Superior temporal gyrus (tissue), 1 donor: ENCODE measurements at regions not wholly inside any gene's neighbourhood (a gene's known extent, or its start where the extent isn't known, plus 50 kb on each side); places are given as distances from the start of the nearest gene placed in this dataset.
"Not testable (repeated sequence)": the region's sequence is repeated elsewhere in the genome, so short reads cannot be mapped to it uniquely, and the experiment has no call there.

Source experiments
- DNase-seq: peaks from one replicate; pipeline ENCODE4 v3.0.0-alpha.2; 2016; ENCODE audit errors: extremely low spot score

DNA sequence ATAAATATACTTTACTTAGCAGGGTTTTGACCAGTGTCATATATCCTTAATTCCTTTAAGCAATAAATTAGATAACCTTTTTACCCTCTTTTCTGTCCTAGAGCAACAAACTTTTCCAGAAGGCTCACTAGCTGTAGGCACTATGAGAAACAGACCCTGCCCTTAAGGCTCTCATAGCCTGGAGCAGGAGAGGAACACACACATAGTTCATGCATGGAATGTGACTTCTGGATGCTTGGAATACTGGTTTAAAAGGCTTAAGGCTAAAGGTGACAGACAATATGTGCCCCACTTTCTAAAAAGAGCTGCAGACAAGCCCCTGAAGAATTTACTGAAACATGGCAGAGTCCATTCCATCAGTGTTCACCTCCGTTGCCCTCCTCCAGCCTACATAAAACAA, 237.2 kb downstream of the TTC8 start:
- no peak for DNase-seq

DNA sequence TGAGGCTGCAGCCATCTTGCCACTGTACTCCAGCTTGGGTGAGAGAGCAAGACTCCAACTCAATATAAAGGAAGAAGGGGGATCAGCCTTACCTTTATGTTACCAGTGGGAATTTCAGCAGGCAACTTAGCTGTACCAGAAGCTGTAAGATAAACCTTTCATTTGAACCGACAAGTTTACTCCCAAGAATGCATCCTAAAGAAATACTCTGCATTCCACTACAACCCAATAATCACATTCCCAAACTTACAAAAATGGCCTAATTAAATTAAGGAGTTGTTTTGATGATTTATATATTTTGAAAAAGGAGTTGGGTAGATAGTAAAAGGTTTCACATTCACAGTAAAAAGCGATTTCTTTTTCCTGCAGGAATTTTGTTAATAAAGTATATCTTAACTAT, 241.4 kb downstream of the TTC8 start:
- DNase-seq, result no peak

DNA sequence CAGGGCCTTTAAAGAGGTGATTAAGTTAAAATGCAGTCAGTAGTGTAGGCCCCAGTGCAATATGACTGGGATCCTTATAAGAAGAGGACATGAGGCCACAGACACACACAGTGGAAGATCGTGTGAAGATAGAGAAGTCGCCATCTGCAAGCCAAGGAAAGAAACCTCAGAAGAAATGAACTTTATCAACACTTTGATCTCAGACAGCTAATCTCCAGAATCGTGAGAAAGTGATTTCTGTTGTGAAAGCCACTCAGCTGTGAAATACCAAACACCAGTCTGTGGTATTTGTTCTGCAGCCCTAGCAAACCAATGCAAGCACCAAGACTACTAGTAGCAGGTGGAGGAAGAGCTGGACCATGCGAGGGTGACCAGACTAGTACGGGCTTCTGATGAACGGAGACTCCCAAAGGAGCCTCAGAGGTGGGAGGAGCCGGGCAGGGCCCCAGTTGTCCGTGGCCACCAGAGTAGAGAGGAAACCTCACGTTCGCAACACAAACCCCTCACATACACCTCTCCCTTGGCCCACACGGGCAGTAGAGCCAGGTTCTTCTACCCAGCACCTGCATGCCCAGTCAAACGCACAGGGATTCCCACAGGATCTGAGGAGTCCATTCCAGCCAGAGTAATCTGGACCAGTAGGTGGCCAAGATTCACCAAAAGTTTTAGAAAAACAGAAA, 243.0 kb downstream of the TTC8 start:
- DNase-seq, result no peak

DNA sequence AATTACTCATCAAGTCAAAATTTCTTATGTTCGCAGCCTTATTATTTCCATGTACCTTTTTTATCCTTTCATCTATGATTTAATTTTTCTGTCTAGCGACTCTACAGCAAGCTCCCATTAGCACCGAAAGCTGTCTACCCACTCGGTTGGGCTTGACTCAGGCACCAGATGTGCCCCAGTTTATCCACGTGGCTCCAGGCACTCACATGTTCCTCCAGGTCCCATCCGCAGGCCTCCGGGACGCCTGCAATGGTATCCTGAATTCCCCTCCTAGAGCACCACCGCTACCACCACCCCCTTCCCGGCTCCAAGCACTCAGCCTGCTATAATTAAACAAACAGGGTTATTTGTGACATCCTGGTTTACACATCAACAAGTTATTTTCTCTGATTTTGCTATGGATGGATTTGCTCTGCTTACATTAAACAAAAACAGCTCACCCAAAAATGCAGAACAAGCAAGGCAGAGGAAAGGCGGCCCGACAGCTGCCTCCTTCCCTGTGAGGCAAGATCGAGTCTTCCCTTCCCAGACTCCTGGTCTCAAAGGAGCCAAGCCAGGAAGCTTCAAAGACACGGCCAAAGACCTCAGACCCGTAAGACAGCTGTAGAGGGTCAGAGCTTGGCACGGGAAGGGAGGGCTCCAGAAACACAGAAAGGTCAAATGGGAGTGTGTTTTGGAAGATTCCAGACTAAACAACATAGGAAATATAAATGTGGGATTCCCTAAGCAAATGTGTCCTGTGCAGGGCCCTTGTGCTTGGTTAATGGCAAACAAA, 253.8 kb downstream of the TTC8 start:
- DNase-seq, result peak; percentile 49

DNA sequence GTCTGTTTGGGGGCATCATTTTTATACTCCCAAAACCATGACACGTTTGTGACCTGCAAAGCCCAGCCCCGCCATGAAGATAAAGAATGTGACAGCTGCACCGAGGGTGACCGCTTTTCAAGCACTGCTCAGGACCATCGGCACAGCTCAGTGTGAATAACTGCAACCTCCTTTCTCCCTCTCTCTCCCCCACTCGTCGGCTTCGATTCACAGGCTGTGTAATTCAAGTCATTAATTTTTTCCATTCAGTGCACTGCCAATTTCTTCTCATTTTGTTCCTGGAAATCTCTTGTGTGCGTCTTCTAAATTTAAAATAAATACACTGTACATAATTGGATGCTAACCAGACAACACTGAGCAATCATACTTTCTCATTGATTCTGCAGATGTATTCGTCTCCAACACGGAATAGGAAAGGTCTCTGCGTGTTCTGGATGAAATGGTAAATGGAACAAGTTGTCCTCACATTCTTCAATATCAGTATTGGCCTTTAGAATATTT, 260.8 kb downstream of the TTC8 start:
- peak; percentile 15 for DNase-seq

DNA sequence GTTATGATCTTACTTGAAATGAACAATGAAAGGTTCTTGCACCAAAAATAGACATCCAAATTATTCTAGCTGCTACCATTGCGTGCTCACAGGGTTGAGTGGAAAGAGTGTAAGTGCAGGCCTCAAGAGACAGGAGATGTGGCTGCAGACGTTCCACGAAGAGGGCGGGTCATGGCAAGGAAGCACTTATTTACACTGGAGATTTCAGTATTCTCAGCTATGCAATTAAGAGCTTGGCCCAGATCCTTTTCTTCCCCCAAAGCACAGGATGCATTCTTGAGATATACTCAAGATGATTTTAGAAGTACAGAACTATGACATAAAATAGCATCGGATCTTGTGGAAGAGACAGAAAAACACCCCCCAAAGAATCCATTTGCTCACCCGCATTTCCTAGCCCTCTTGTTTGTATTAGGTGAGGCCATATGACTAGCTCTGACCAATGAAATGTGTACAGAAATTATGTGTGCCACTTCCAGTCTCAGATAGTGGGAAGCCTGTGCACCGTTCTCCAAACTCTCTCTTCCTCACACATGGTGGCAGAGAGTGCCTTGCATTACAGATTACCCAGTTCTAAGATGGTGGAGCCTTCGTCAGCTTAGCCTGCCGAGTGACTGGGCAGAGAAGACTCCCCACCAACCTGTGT, 261.4 kb downstream of the TTC8 start:
- no peak for DNase-seq

DNA sequence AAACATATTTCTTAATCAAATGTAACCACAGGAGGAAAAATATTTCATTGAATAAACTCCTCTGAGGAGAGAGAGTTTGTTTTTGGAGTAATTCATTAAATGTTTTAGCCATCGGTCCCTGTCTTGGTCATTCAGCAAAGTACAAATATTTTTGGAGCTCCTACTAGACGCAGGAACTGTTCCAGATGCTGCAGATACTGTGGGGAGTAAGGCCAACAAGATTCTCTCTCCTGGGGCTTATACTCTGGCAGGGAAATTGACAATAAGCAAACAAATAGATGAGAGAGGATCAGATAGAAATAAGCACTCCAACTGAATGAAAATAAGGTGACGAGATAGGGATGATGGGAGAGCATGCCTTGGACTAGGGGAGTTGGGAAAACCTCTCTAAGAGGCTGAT, 264.1 kb downstream of the TTC8 start:
- no peak for DNase-seq

DNA sequence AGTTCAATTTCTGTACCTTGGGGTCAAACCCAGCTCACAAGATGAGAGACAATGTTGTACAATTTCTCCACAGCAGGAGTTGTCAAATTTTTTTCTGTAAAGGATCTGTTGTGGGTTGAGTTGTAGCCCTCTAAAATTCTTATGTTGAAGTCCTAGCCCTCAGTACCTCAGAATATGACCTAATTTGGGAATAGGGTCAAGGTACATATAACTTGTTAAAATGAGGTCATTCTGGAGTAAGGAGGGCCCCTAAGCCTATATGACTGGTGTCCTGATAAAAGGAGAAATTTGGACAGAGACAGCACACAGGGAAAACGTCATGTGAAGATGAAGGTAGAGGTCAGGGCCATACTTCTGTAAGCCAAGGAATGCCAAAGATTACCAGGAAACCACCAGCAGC, 264.9 kb downstream of the TTC8 start:
- DNase-seq, result no peak

DNA sequence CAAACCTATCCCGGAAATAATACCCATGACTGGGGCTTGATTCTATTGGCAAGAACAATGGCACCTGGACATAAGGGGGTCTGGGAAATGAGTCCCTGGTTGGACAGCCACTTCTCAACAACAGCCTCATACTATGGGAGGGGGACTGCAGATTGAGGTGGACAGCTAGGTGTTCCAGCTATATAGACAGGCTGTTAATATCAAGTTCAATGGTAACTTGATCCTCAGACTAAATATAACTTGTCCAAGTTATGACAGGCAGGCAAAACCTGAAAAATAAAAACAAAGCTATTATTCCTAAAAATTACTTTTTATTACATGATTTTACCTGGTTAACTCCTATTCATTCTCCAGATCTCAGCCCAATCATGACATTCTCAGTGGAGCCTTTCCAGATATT, 267.3 kb downstream of the TTC8 start:
- DNase-seq, result no peak

DNA sequence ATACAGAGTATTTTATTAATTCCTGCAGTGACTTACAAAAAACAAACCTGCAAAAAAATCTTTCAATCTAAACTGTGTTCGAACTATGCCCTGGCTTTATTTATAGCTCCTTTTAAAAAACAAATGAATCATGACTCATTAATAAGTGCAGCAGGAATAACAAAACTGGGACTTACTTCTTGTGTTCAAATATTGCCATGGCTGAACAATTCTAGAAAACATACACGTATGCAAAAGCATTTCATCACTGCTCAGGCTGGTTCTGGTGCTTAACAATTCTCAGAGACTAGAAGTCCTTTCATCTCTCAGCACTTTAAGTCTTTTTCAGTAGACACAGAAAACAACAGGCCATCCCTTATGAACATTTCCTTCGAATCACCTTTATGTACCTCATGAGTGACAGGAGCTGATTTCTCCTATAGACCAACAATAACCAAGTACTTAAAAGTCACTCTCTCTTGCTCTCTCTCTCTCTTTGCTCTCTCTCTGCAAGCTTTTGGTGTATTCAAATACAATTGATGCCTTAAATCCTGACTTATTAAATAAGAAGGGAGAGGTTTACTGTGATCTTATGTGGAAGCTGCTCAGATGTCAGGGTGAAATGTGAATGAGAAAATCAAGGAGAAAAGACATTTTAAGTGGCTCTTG, 268.8 kb downstream of the TTC8 start:
- no peak for DNase-seq

DNA sequence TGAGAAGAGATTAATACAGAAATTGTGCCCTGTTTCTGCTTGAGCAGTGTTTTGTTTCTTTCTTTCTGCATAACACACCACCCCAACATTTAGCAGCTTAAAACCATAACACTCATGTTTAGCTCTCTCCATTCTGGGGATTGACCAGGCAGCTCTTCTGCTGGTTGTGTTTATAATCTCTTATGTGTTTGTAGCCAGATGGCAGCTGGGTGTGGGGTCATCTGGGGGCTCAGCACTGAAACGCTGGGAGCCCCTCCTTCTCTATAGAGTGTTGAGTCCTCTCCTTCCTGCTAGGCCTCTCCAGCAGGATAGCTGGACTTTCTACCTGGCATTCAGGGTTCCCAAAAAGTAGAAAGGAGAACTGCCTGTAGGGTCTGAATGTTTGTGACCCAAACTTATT, 270.6 kb downstream of the TTC8 start:
- no peak for DNase-seq

DNA sequence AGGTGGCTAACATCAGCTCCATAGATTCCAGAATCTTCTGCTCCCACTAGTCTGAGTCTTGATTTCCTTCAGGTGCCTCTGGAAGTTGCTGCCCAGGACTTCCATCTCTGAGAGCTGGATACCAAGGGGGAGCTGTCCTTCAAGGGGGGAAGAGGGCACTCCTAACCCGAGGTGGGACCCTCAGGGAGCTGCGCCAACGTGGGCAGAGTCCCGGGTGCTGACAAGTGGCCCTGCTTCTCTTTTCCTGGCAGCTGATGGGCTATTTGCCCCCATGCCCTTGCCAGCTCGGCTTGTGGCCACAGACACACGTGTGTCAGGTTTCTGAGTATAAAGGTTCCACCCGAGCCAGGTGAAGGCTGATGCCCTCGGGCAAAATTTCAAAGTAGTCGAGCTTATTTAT, 272.5 kb downstream of the TTC8 start:
- no peak for DNase-seq

DNA sequence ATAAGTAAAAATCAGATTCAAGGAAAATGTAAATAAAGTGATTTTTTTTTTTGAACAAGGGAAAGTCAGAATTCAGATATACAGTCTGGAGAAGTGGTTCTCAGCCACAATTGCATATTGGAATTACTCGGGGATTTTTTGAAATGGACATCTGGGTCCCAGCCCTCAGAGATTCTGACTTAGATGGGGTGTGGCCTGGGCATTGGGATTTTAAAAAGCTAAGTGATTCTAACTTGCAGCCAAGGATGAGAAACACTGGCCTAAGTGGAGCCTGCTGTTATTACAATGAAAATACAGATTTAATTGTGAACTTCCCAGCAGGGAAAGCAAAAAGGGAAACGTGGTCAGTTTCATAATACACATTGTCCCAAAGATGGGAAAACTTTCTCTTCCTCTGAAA, 273.8 kb downstream of the TTC8 start:
- no peak for DNase-seq

DNA sequence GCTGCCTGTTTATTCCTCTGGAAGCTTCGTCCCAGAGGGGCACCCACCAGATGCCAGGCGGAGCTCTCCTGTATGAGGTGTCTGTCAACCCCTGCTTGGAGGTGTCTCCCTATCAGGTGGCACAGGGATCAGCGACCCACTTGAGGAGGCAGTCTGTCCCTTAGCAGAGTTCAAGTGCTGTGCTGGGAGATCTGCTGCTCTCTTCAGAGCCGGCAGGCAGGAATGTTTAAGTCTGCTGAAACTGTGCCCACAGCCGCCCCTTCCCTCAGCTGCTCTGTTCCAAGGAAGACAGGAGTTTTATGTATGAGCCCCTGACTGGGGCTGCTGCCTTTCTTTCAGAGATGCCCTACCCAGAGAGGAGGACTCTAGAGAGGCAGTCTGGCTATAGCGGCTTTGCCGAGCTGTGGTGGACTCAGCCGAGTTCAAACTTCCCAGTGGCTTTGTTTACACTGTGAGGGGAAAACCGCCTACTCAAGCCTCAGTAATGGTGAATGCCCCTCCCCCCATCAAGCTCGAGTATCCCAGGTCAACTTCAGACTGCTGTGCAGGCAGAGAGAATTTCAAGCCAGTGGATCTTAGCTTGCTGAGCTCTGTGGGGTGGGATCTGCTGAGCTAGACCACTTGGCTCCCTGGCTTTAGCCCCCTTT, 279.8 kb downstream of the TTC8 start:
- DNase-seq, result not testable (repeated sequence)

DNA sequence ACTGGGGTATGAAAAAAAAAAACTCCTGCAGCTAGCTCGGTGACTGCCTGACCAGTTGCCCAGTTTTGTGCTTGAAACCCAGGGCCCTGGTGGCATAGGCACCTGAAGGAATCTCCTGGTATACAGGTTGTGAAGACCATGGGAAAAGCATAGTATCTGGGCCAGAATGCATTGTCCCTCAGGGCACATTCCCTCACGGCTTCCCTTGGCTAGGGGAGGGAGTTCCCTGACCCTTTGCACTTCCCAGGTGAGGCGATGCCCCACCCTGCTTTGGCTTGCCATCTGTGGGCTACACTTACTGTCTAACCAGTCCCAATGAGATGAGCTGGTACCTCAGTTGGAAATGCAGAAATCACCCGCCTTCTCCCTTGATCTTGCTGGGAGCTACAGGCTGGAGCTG, 280.4 kb downstream of the TTC8 start:
- not testable (repeated sequence) for DNase-seq
